ENCODE measurements at regions not wholly inside any gene's neighbourhood (a gene's known extent, or its start where the extent isn't known, plus 50 kb on each side); places are given as distances from the start of the nearest gene placed in this dataset.

GRCh38 chr16:79326549-79326948, 274.0 kb downstream of the MAF start:
- DNase-seq, result no peak

- DNase-seq, result no peak
Measured at GRCh38 chr16:79325226-79325945, 275.2 kb downstream of the MAF start.

GRCh38 chr16:79320956-79321355, 279.6 kb downstream of the MAF start:
- no peak for DNase-seq

GRCh38 chr16:79318143-79318899, 282.2 kb downstream of the MAF start:
- no peak for DNase-seq

GRCh38 chr16:79317521-79317920, 283.0 kb downstream of the MAF start:
- DNase-seq, result no peak

GRCh38 chr16:79317026-79317425, 283.5 kb downstream of the MAF start:
- DNase-seq, result no peak

GRCh38 chr16:79316004-79316458, 284.5 kb downstream of the MAF start:
- no peak for DNase-seq

GRCh38 chr16:79312502-79312901, 288.0 kb downstream of the MAF start:
- DNase-seq, result no peak

- DNase-seq, result no peak
Measured at GRCh38 chr16:79310710-79311109, 289.8 kb downstream of the MAF start.

GRCh38 chr16:79309606-79310005, 290.9 kb downstream of the MAF start:
- no peak for DNase-seq

GRCh38 chr16:79307214-79307613, 293.3 kb downstream of the MAF start:
- DNase-seq, result no peak

- DNase-seq, result no peak
Measured at GRCh38 chr16:79305074-79305473, 295.5 kb downstream of the MAF start.

- no peak for DNase-seq
Measured at GRCh38 chr16:79303959-79304387, 296.6 kb downstream of the MAF start.

- no peak for DNase-seq
Measured at GRCh38 chr16:79303206-79303605, 297.3 kb downstream of the MAF start.

- DNase-seq, result no peak
Measured at GRCh38 chr16:79302731-79303130, 297.8 kb downstream of the MAF start.

- no peak for DNase-seq
Measured at GRCh38 chr16:79301051-79301450, 299.5 kb downstream of the MAF start.

- DNase-seq, result no peak
Measured at GRCh38 chr16:79298894-79299799, 301.4 kb downstream of the MAF start.

- DNase-seq, result no peak
Measured at GRCh38 chr16:79298476-79298875, 302.1 kb downstream of the MAF start.

GRCh38 chr16:79297805-79298204, 302.7 kb downstream of the MAF start:
- no peak for DNase-seq

- no peak for DNase-seq
Measured at GRCh38 chr16:79297296-79297695, 303.2 kb downstream of the MAF start.

GRCh38 chr16:79296491-79296890, 304.0 kb downstream of the MAF start:
- DNase-seq, result no peak

GRCh38 chr16:79295746-79296145, 304.8 kb downstream of the MAF start:
- DNase-seq, result no peak

GRCh38 chr16:79295162-79295561, 305.4 kb downstream of the MAF start:
- DNase-seq, result no peak

Measured in GF-D8 (cell line).